SK-N-SH (cell line): ENCODE measurements at regions not wholly inside any gene's neighbourhood (a gene's known extent, or its start where the extent isn't known, plus 50 kb on each side); places are given as distances from the start of the nearest gene placed in this dataset.

Experiments
- CTCF ChIA-PET: fragments of 300-600, 350-600 bp; formaldehyde crosslinking; extraction: SDS; loops from one replicate; lab custom pipeline; 2021; lab: Yijun Ruan, JAX
- POLR2A ChIA-PET: fragments of 350-600 bp; sonication (Branson Sonifier 250); formaldehyde crosslinking; extraction: SDS; loops from one replicate; lab custom pipeline; 2020; ENCODE audit warnings: antibody characterized with exemption, inconsistent platforms; lab: Yijun Ruan, JAX
- DNase-seq: peaks from one replicate; pipeline ENCODE4 v3.0.0; 2012
- H2AFZ ChIP-seq: fragments of 200-600 bp; sonication (generic); 2 replicates; pipeline ENCODE4 v1.8.1; 2016; ENCODE audit warnings: antibody characterized with exemption, mild to moderate bottlenecking, low read depth
- H3F3A ChIP-seq: fragments of 200-600 bp; sonication (generic); replicated peaks from 2 replicates; pipeline ENCODE3; 2016; ENCODE audit warnings: antibody characterized with exemption, mild to moderate bottlenecking; ENCODE audit not compliant: insufficient read depth
- H3K27ac ChIP-seq, 2 experiments: fragments of 200-500 bp in 1 of 2; fragments of 200-600 bp in 1 of 2; sonication (Bioruptor generic) in 1 of 2; sonication (generic), shearing (Covaris generic) in 1 of 2; 2 replicates each; pipeline versions ENCODE4 v1.5.1 to v1.6.1; 2014 to 2016; ENCODE audit warnings: low read depth in 2 of 2, inconsistent platforms in 1 of 2, low read length in 1 of 2, mild to moderate bottlenecking in 1 of 2, mixed read lengths in 1 of 2
- H3K27me3 ChIP-seq: fragments of 200-600 bp; sonication (generic), shearing (Covaris generic); 2 replicates; pipeline ENCODE4 v1.6.1; 2016; ENCODE audit warnings: mixed run types; ENCODE audit not compliant: insufficient read depth
- H3K36me3 ChIP-seq, 2 experiments: fragments of 200-500 bp in 1 of 2; fragments of 200-600 bp in 1 of 2; sonication (Bioruptor generic) in 1 of 2; sonication (generic) in 1 of 2; replicated peaks in 1 of 2; 2 replicates each; pipeline versions ENCODE3 to v1.5.1; 2014 to 2016; ENCODE audit warnings: low read length in 1 of 2, mild to moderate bottlenecking in 1 of 2; ENCODE audit not compliant: insufficient read depth in 2 of 2, control insufficient read depth in 1 of 2
- H3K4me1 ChIP-seq, 2 experiments: fragments of 200-500 bp in 1 of 2; fragments of 200-600 bp in 1 of 2; sonication (Bioruptor generic) in 1 of 2; sonication (generic), shearing (Covaris generic) in 1 of 2; 2 replicates each; pipeline versions ENCODE4 v1.5.1 to v1.6.1; 2014 to 2016; ENCODE audit warnings: low read depth in 1 of 2, low read length in 1 of 2, mixed run types in 1 of 2; ENCODE audit not compliant: insufficient read depth in 2 of 2, control insufficient read depth in 1 of 2
- H3K4me2 ChIP-seq: fragments of 200-600 bp; sonication (generic), shearing (Covaris generic); 2 replicates; pipeline ENCODE4 v1.6.1; 2017; ENCODE audit warnings: mixed run types
- H3K4me3 ChIP-seq, 2 experiments: fragments of 200-500 bp in 1 of 2; fragments of 200-600 bp in 1 of 2; sonication (Bioruptor generic) in 1 of 2; sonication (generic), shearing (Covaris generic) in 1 of 2; 2 replicates each; pipeline versions ENCODE4 v1.5.1 to v1.8.1; 2014 to 2016; ENCODE audit warnings: low read depth in 2 of 2, inconsistent platforms in 1 of 2, low read length in 1 of 2, mild to moderate bottlenecking in 1 of 2, mixed read lengths in 1 of 2, moderate library complexity in 1 of 2
- H3K79me2 ChIP-seq: fragments of 200-600 bp; sonication (generic); 2 replicates; pipeline ENCODE4 v1.8.1; 2017; ENCODE audit warnings: mild to moderate bottlenecking; ENCODE audit not compliant: insufficient read depth
- H3K9ac ChIP-seq: fragments of 200-600 bp; sonication (generic); 2 replicates; pipeline ENCODE4 v1.6.1; 2017; ENCODE audit warnings: mixed run types
- H3K9me2 ChIP-seq: fragments of 200-600 bp; sonication (generic); 2 replicates; pipeline ENCODE4 v1.6.1; 2017; ENCODE audit warnings: mixed run types
- H3K9me3 ChIP-seq: fragments of 200-600 bp; sonication (generic); 2 replicates; pipeline ENCODE4 v1.6.1; 2017; ENCODE audit warnings: mixed run types, mild to moderate bottlenecking, moderate library complexity
- H4K20me1 ChIP-seq: fragments of 200-600 bp; sonication (generic); 2 replicates; pipeline ENCODE4 v1.6.1; 2017; ENCODE audit warnings: mild to moderate bottlenecking, mixed run types; ENCODE audit not compliant: insufficient read depth
- CHD2 ChIP-seq: fragments of 150-350 bp; IDR thresholded peaks from 2 replicates; pipeline ENCODE4 v1.6.1; 2018; ENCODE audit warnings: low read length; ENCODE audit not compliant: partially characterized antibody
- ELF1 ChIP-seq: IDR thresholded peaks from 2 replicates; pipeline ENCODE4 v1.4.0; 2012
- EZH2phosphoT487 ChIP-seq: fragments of 200-600 bp; sonication (generic); IDR thresholded peaks from 2 replicates; pipeline ENCODE4 v1.6.1; 2017; ENCODE audit warnings: low read depth, mixed run types, mild to moderate bottlenecking, antibody characterized with exemption, moderate library complexity, borderline replicate concordance
- FOSL2 ChIP-seq: IDR thresholded peaks from 2 replicates; pipeline ENCODE4 v1.4.0; 2012; ENCODE audit warnings: low read depth, mild to moderate bottlenecking, moderate library complexity, borderline replicate concordance
- FOXM1 ChIP-seq: IDR thresholded peaks from 2 replicates; pipeline ENCODE4 v1.4.0; 2012; ENCODE audit warnings: low read depth, mild to moderate bottlenecking
- JUND ChIP-seq: IDR thresholded peaks from 2 replicates; pipeline ENCODE4 v1.4.0; 2012
- POLR2AphosphoS5 ChIP-seq: IDR thresholded peaks from 2 replicates; pipeline ENCODE4 v1.6.1; 2012; ENCODE audit warnings: low read depth, low read length
- RCOR1 ChIP-seq: fragments of 150-350 bp; IDR thresholded peaks from 2 replicates; pipeline ENCODE4 v1.6.1; 2017; ENCODE audit warnings: antibody characterized with exemption, low read length
- SIN3A ChIP-seq: IDR thresholded peaks from 2 replicates; pipeline ENCODE4 v1.6.1; 2012; ENCODE audit warnings: low read depth, mild to moderate bottlenecking, low read length, moderate library complexity, borderline replicate concordance
- SMC3 ChIP-seq: IDR thresholded peaks from 2 replicates; pipeline ENCODE4 v1.6.1; 2012; ENCODE audit warnings: low read depth, low read length, improper control_type of control experiment
- TAF1 ChIP-seq: IDR thresholded peaks from 2 replicates; pipeline ENCODE4 v1.6.1; 2012; ENCODE audit warnings: low read depth, mild to moderate bottlenecking, low read length, moderate library complexity, borderline replicate concordance
- TCF12 ChIP-seq: IDR thresholded peaks from 2 replicates; pipeline ENCODE4 v1.4.0; 2012
- WGBS: methylation state at CpG from one replicate; pipeline ENCODE4 v1.1.6; 2017; ENCODE audit warnings: low lambda C conversion rate; 5-methylcytosine and 5-hydroxymethylcytosine counted together
- TF ChIP-seq, protein P1 (sequence below): fragments of 150-350 bp; IDR thresholded peaks from 2 replicates; pipeline ENCODE4 v1.6.1; 2016; ENCODE audit warnings: mild to moderate bottlenecking, low read depth, low read length
- TF ChIP-seq, protein P2 (sequence below): IDR thresholded peaks from 2 replicates; pipeline ENCODE4 v1.4.0; 2012; ENCODE audit warnings: low read depth
- TF ChIP-seq, protein P3 (sequence below): IDR thresholded peaks from 2 replicates; pipeline ENCODE4 v1.4.0; 2012; ENCODE audit warnings: low read depth, borderline replicate concordance
- TF ChIP-seq, protein P4 (sequence below): fragments of 150-350 bp; IDR thresholded peaks from 2 replicates; pipeline ENCODE4 v1.6.1; 2017; ENCODE audit warnings: antibody characterized with exemption, low read length, low read depth, borderline replicate concordance

DNA sequence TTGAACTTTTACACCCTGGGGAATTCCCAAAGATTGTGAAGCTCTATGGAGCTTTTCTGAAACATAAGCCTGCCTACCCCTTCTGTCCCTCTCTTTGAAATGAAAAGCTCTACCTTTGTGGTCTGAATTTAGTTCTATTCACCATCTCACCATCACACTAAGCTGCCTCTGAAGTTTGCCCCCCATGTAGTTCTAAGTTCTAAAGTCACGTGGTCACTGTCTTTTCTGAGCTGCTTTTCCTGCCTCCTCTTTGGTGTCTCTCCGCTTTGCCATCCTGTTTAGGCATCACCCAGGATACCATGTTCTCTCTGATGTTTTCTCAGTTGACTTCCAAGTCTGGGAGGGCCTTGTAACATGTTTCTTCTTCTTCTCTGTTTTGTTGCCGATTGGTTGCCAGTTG lies 2206.6 kb downstream of the MAT2B start:
- no peaks in the 10 kb centered on the region for H3K4me1 ChIP-seq
- TF ChIP-seq, protein P1, sequence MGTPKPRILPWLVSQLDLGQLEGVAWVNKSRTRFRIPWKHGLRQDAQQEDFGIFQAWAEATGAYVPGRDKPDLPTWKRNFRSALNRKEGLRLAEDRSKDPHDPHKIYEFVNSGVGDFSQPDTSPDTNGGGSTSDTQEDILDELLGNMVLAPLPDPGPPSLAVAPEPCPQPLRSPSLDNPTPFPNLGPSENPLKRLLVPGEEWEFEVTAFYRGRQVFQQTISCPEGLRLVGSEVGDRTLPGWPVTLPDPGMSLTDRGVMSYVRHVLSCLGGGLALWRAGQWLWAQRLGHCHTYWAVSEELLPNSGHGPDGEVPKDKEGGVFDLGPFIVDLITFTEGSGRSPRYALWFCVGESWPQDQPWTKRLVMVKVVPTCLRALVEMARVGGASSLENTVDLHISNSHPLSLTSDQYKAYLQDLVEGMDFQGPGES, result no peak
- TF ChIP-seq FOSL2 (no peak), ELF1 (no peak), RCOR1 (no peak), SMC3 (no peak), TAF1 (no peak), TCF12 (no peak), JUND (no peak), EZH2phosphoT487 (no peak), FOXM1 (no peak), SIN3A (no peak)
- TF ChIP-seq, protein P2, sequence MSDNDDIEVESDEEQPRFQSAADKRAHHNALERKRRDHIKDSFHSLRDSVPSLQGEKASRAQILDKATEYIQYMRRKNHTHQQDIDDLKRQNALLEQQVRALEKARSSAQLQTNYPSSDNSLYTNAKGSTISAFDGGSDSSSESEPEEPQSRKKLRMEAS, result no peak
- TF ChIP-seq, protein P3, sequence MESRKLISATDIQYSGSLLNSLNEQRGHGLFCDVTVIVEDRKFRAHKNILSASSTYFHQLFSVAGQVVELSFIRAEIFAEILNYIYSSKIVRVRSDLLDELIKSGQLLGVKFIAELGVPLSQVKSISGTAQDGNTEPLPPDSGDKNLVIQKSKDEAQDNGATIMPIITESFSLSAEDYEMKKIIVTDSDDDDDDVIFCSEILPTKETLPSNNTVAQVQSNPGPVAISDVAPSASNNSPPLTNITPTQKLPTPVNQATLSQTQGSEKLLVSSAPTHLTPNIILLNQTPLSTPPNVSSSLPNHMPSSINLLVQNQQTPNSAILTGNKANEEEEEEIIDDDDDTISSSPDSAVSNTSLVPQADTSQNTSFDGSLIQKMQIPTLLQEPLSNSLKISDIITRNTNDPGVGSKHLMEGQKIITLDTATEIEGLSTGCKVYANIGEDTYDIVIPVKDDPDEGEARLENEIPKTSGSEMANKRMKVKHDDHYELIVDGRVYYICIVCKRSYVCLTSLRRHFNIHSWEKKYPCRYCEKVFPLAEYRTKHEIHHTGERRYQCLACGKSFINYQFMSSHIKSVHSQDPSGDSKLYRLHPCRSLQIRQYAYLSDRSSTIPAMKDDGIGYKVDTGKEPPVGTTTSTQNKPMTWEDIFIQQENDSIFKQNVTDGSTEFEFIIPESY, result no peak
- TF ChIP-seq, all 33 proteins: peak for 0
- H3K4me3 ChIP-seq, result no peak overlapping the region
- no peak overlapping the region for H3K9ac ChIP-seq
- DNase-seq, result no peak
- CTCF ChIA-PET, result no interaction called here
- H3K36me3 ChIP-seq, result no peaks in the 10 kb centered on the region
- no peak overlapping the region for H2AFZ ChIP-seq
- no peaks in the 10 kb centered on the region for H3K9me3 ChIP-seq
- no peaks in the 10 kb centered on the region for H4K20me1 ChIP-seq
- WGBS, result 42% methylated on average over 3 of the region's 3 CpGs
- H3K27ac ChIP-seq, result no peak overlapping the region
- no peaks in the 10 kb centered on the region for H3K27me3 ChIP-seq
- no peaks in the 10 kb centered on the region for H3K9me2 ChIP-seq
- H3F3A ChIP-seq, result no peaks in the 10 kb centered on the region
- POLR2A ChIA-PET, result no interaction called here
- no peak overlapping the region for H3K4me2 ChIP-seq
- no peaks in the 10 kb centered on the region for H3K79me2 ChIP-seq

DNA sequence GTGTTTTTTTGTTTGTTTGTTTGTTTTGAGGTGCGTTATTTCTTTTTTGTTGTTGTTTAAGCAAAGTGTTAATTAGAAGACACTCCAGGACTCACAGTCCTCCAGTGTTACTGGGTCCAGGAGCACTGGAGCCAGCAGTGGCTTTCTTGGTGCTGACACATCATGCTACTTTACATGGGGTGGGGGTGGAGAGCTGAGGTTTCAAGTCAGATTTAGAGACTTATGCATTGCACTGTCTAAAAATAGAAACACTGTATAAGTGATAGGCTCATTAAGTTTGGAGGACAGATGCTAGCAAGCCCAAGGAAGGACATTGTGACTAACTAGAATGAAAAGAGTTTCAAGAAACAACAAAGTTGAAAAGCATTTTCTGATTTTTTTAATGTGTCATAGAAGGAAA lies 2209.2 kb downstream of the MAT2B start:
- H3K36me3 ChIP-seq, result no peaks in the 10 kb centered on the region
- 36% methylated on average over 1 of the region's 1 CpG for WGBS
- no peak for TF ChIP-seq JUND
- no peak for TF ChIP-seq RCOR1
- no peak for TF ChIP-seq FOSL2
- TF ChIP-seq EZH2phosphoT487, result no peak
- TF ChIP-seq POLR2AphosphoS5, result no peak
- TF ChIP-seq, protein P4, sequence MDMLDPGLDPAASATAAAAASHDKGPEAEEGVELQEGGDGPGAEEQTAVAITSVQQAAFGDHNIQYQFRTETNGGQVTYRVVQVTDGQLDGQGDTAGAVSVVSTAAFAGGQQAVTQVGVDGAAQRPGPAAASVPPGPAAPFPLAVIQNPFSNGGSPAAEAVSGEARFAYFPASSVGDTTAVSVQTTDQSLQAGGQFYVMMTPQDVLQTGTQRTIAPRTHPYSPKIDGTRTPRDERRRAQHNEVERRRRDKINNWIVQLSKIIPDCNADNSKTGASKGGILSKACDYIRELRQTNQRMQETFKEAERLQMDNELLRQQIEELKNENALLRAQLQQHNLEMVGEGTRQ, result no peak
- TF ChIP-seq, protein P2, result no peak
- no peak for TF ChIP-seq CHD2
- H3K4me1 ChIP-seq, result no peaks in the 10 kb centered on the region
- H3K9me2 ChIP-seq, result no peaks in the 10 kb centered on the region
- H3K9me3 ChIP-seq, result no peaks in the 10 kb centered on the region
- POLR2A ChIA-PET, result no interaction called here
- DNase-seq, result no peak
- no peak overlapping the region for H2AFZ ChIP-seq
- H3K4me3 ChIP-seq, result no peak overlapping the region
- no peak overlapping the region for H3K4me2 ChIP-seq
- H3K27me3 ChIP-seq, result no peaks in the 10 kb centered on the region
- no peak overlapping the region for H3K27ac ChIP-seq
- CTCF ChIA-PET, result no interaction called here
- no peak overlapping the region for H3K9ac ChIP-seq
- no peaks in the 10 kb centered on the region for H4K20me1 ChIP-seq
- no peaks in the 10 kb centered on the region for H3K79me2 ChIP-seq
- H3F3A ChIP-seq, result no peaks in the 10 kb centered on the region
